Endodermal cell (in vitro differentiated cells): ENCODE measurements at regions not wholly inside any gene's neighbourhood (a gene's known extent, or its start where the extent isn't known, plus 50 kb on each side); places are given as distances from the start of the nearest gene placed in this dataset.

Experiments used
- DNase-seq: peaks from one replicate; pipeline ENCODE4 v3.0.0-alpha.2; 2017
- H3K27ac ChIP-seq: 2 replicates; pipeline ENCODE4 v1.5.1; 2013; ENCODE audit warnings: mild to moderate bottlenecking, low read depth, low read length, moderate library complexity
- H3K27me3 ChIP-seq: 2 replicates; pipeline ENCODE4 v1.6.1; 2013; ENCODE audit warnings: mild to moderate bottlenecking, low read length, moderate library complexity; ENCODE audit not compliant: insufficient read depth, control insufficient read depth, poor library complexity, severe bottlenecking
- H3K36me3 ChIP-seq: 2 replicates; pipeline ENCODE4 v1.7.0; 2013; ENCODE audit warnings: mild to moderate bottlenecking, low read length, moderate library complexity; ENCODE audit not compliant: control insufficient read depth, insufficient read depth
- H3K4me1 ChIP-seq: one replicate; pipeline ENCODE4 v1.7.0; 2013; ENCODE audit warnings: low read length; ENCODE audit not compliant: control insufficient read depth, insufficient read depth
- H3K4me3 ChIP-seq: 2 replicates; pipeline ENCODE4 v1.5.1; 2013; ENCODE audit warnings: mild to moderate bottlenecking, low read length, moderate library complexity
- H3K9ac ChIP-seq: 2 replicates; pipeline ENCODE4 v1.6.1; 2013; ENCODE audit warnings: mild to moderate bottlenecking, low read length, moderate library complexity; ENCODE audit not compliant: poor library complexity, severe bottlenecking; ENCODE audit errors: extremely low read depth
- H3K9me3 ChIP-seq: 2 replicates; pipeline ENCODE4 v1.6.1; 2013; ENCODE audit warnings: mild to moderate bottlenecking, low read length, moderate library complexity; ENCODE audit not compliant: control insufficient read depth
- H3K27ac Mint-ChIP-seq: 2 replicates; pipeline ENCODE4 v1.8.0; 2020; ENCODE audit warnings: mixed read lengths
- H3K27me3 Mint-ChIP-seq: 2 replicates; pipeline ENCODE4 v1.8.0; 2021; ENCODE audit warnings: mild to moderate bottlenecking, mixed read lengths; ENCODE audit not compliant: insufficient read depth
- H3K36me3 Mint-ChIP-seq: 2 replicates; pipeline ENCODE4 v1.8.0; 2020; ENCODE audit warnings: low read depth, mixed read lengths
- H3K4me1 Mint-ChIP-seq: 2 replicates; pipeline ENCODE4 v1.8.0; 2020; ENCODE audit warnings: mixed read lengths
- H3K4me3 Mint-ChIP-seq: 2 replicates; pipeline ENCODE4 v1.8.0; 2020; ENCODE audit warnings: mild to moderate bottlenecking, moderate library complexity, mixed read lengths
- H3K9me3 Mint-ChIP-seq: 2 replicates; pipeline ENCODE4 v1.8.0; 2020; ENCODE audit warnings: mild to moderate bottlenecking, mixed read lengths
- CTCF ChIP-seq: fragments of 200-600 bp; sonication (generic); conservative IDR thresholded peaks from 2 replicates; pipeline ENCODE4 v1.5.0; 2021; ENCODE audit warnings: antibody characterized with exemption, mild to moderate bottlenecking
- WGBS, 2 experiments: methylation state at CpG; one replicate each; pipeline versions ENCODE4 v1.1.5 to v1.1.7; 2013; ENCODE audit warnings: missing lambda C conversion rate in 2 of 2, mixed read lengths in 1 of 2; ENCODE audit not compliant: insufficient coverage in 1 of 2, insufficient read length in 1 of 2; 5-methylcytosine and 5-hydroxymethylcytosine counted together

GRCh38 chr2:226088366-226088674 lies 688.8 kb downstream of the NYAP2 start:
- H3K4me3 ChIP-seq = no peak overlapping the region
- DNase-seq = no peak
- H3K4me1 ChIP-seq = no peaks in the 10 kb centered on the region
- H3K9me3 Mint-ChIP-seq = peaks cover 21% of the 10 kb centered on the region
- H3K9ac ChIP-seq = no peak overlapping the region
- H3K27me3 Mint-ChIP-seq = no peaks in the 10 kb centered on the region
- H3K36me3 Mint-ChIP-seq = no peaks in the 10 kb centered on the region
- 97% methylated on average over 3 of the region's 3 CpGs; no CpG with 5 or more reads in 1 of the 2 experiments for WGBS, 2 experiments
- H3K9me3 ChIP-seq = peaks cover 26% of the 10 kb centered on the region
- no peak overlapping the region for H3K27ac ChIP-seq
- H3K4me3 Mint-ChIP-seq = no peak overlapping the region
- no peaks in the 10 kb centered on the region for H3K27me3 ChIP-seq
- no peaks in the 10 kb centered on the region for H3K36me3 ChIP-seq
- peaks cover 2% of the 10 kb centered on the region for H3K4me1 Mint-ChIP-seq
- H3K27ac Mint-ChIP-seq = no peak overlapping the region
- TF ChIP-seq CTCF = no peak

GRCh38 chr2:226087505-226088365 lies 688.2 kb downstream of the NYAP2 start:
- no peak for DNase-seq
- 91 to 97% methylated on average over 3 to 5 of the region's 5 CpGs for WGBS, 2 experiments
- Mint-ChIP-seq H3K27ac (no peak overlapping the region), H3K4me1 (peaks cover 2% of the 10 kb centered on the region), H3K27me3 (no peaks in the 10 kb centered on the region), H3K4me3 (no peak overlapping the region), H3K9me3 (peaks cover 24% of the 10 kb centered on the region), H3K36me3 (no peaks in the 10 kb centered on the region)
- no peak for TF ChIP-seq CTCF
- no peak overlapping the region for H3K9ac ChIP-seq
- H3K4me3 ChIP-seq = no peak overlapping the region
- no peaks in the 10 kb centered on the region for H3K36me3 ChIP-seq
- no peak overlapping the region for H3K27ac ChIP-seq
- no peaks in the 10 kb centered on the region for H3K4me1 ChIP-seq
- H3K27me3 ChIP-seq = no peaks in the 10 kb centered on the region
- H3K9me3 ChIP-seq = peaks cover 29% of the 10 kb centered on the region

GRCh38 chr2:226087051-226087450 lies 687.5 kb downstream of the NYAP2 start:
- Histone ChIP-seq H3K27me3 (no peaks in the 10 kb centered on the region), H3K9me3 (peaks cover 29% of the 10 kb centered on the region), H3K4me3 (no peak overlapping the region), H3K4me1 (no peaks in the 10 kb centered on the region), H3K9ac (no peak overlapping the region), H3K27ac (no peak overlapping the region), H3K36me3 (no peaks in the 10 kb centered on the region)
- H3K9me3 Mint-ChIP-seq = peaks cover 24% of the 10 kb centered on the region
- no peak overlapping the region for H3K27ac Mint-ChIP-seq
- WGBS, 2 experiments = 97% methylated on average over 3 of the region's 3 CpGs; no CpG with 5 or more reads in 1 of the 2 experiments
- no peaks in the 10 kb centered on the region for H3K36me3 Mint-ChIP-seq
- no peak overlapping the region for H3K4me3 Mint-ChIP-seq
- no peaks in the 10 kb centered on the region for H3K27me3 Mint-ChIP-seq
- DNase-seq = no peak
- peaks cover 2% of the 10 kb centered on the region for H3K4me1 Mint-ChIP-seq
- no peak for TF ChIP-seq CTCF
